HepG2 (cell line): ENCODE measurements at regions not wholly inside any gene's neighbourhood (a gene's known extent, or its start where the extent isn't known, plus 50 kb on each side); places are given as distances from the start of the nearest gene placed in this dataset.

Experiments used
- GTF2F1 ChIP-seq: fragments of 150-350 bp; IDR thresholded peaks from 2 replicates; pipeline ENCODE4 v1.6.1; 2014; ENCODE audit warnings: low read length
- MBD4 ChIP-seq: IDR thresholded peaks from 2 replicates; pipeline ENCODE4 v1.6.1; 2012; ENCODE audit warnings: low read length, inconsistent platforms, borderline replicate concordance
- POLR2AphosphoS5 ChIP-seq: IDR thresholded peaks from 2 replicates; pipeline ENCODE4 v1.6.1; 2012; ENCODE audit warnings: low read depth, low read length
- SIN3B ChIP-seq: fragments of 150-350 bp; IDR thresholded peaks from 2 replicates; pipeline ENCODE4 v1.6.1; 2014; ENCODE audit warnings: low read length

- TF ChIP-seq MBD4: no peak
- TF ChIP-seq POLR2AphosphoS5: no peak
- TF ChIP-seq SIN3B: no peak
- no peak for TF ChIP-seq GTF2F1
Measured at GRCh38 chr4:17024425-17024824, 126.0 kb upstream of the LDB2 start.
